ENCODE measurements at regions not wholly inside any gene's neighbourhood (a gene's known extent, or its start where the extent isn't known, plus 50 kb on each side); places are given as distances from the start of the nearest gene placed in this dataset.
"Not testable (repeated sequence)": the region's sequence is repeated elsewhere in the genome, so short reads cannot be mapped to it uniquely, and the experiment has no call there.

DNA sequence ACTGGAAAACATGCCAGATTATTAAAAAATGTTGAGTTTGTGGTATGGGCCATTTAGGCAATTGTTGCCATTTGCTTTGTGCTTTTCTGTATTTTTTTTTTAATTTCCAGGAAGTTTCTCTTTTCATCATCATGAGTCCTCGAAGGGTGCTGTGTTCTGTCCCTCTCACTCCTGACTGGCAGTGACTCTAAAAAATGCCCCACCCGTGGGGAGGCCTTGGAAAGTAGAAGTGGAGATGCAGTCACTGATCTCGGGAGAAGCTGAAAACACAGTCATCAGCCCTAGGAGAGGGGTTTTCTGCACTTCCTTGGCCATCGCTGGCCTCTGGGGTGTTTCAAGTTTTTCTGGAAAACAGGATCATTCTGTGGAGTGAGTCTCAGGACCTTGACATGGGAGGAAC, 98.5 kb upstream of the GRK3 start:
- no peak for TF ChIP-seq ZFX (IDR thresholded peaks at IDR 0.05; ENCODE audit: borderline replicate concordance)
- TF ChIP-seq, protein P1, sequence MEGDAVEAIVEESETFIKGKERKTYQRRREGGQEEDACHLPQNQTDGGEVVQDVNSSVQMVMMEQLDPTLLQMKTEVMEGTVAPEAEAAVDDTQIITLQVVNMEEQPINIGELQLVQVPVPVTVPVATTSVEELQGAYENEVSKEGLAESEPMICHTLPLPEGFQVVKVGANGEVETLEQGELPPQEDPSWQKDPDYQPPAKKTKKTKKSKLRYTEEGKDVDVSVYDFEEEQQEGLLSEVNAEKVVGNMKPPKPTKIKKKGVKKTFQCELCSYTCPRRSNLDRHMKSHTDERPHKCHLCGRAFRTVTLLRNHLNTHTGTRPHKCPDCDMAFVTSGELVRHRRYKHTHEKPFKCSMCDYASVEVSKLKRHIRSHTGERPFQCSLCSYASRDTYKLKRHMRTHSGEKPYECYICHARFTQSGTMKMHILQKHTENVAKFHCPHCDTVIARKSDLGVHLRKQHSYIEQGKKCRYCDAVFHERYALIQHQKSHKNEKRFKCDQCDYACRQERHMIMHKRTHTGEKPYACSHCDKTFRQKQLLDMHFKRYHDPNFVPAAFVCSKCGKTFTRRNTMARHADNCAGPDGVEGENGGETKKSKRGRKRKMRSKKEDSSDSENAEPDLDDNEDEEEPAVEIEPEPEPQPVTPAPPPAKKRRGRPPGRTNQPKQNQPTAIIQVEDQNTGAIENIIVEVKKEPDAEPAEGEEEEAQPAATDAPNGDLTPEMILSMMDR (IDR thresholded peaks at IDR 0.05), result no peak
- H3K27ac ChIP-seq, result no peak overlapping the region

DNA sequence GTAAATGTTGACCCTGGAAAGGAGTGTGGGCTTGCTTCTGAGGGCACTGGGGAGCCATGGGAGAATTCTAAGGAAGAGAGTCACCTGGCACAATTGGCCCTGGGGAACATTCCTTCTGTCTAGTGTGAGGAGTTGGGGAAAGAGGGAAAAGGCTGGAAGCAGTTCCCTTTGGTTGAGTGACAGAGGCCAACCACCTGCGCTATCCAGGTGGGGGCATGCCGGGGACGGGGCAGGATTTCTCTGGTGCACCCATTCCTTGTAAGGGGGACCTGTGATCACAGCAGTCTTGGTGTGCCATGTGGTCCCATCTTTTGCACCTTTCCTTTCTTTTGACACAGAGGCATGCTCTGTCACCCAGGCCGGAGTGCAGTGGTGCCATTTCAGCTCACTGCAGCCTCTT, 92.1 kb upstream of the GRK3 start:
- TF ChIP-seq, protein P1 (IDR thresholded peaks at IDR 0.05), result no peak
- TF ChIP-seq ZFX (IDR thresholded peaks at IDR 0.05; ENCODE audit: borderline replicate concordance), result no peak
- H3K27ac ChIP-seq, result no peak overlapping the region

GRCh38 chr22:25475257-25476022, 89.0 kb upstream of the GRK3 start:
- TF ChIP-seq, protein P1 (IDR thresholded peaks at IDR 0.05), result no peak
- TF ChIP-seq ZFX (IDR thresholded peaks at IDR 0.05; ENCODE audit: borderline replicate concordance), result no peak
- no peak overlapping the region for H3K27ac ChIP-seq

GRCh38 chr22:25477358-25477757, 87.1 kb upstream of the GRK3 start:
- TF ChIP-seq, protein P1 (IDR thresholded peaks at IDR 0.05), result no peak
- H3K27ac ChIP-seq, result no peak overlapping the region

- no peak for TF ChIP-seq ZFX (IDR thresholded peaks at IDR 0.05; ENCODE audit: borderline replicate concordance)
- TF ChIP-seq, protein P1 (IDR thresholded peaks at IDR 0.05), result no peak
- H3K27ac ChIP-seq, result no peak overlapping the region
Observed at GRCh38 chr22:25478111-25478510, 86.4 kb upstream of the GRK3 start.

GRCh38 chr22:25478528-25478927, 85.9 kb upstream of the GRK3 start:
- no peak for TF ChIP-seq ZFX (IDR thresholded peaks at IDR 0.05; ENCODE audit: borderline replicate concordance)
- TF ChIP-seq, protein P1 (IDR thresholded peaks at IDR 0.05), result no peak
- no peak overlapping the region for H3K27ac ChIP-seq

DNA sequence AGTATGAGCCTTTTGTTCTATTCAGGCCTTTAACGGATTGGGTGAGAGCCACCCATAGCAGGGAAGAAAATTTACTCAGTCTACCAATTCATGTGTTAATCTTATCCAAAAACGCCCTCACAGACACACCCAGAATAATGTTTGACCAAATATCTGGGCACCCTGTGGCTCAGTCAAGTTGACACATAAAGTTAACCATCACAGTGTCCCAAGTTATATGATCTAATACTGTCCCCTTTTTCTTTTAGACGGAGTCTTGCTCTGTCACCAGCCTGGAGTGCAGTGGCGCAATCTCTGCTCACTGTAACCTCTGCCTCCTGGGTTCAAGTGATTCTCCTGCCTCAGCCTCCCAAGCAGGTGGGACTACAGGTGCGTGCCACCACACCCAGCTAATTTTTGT, 83.6 kb upstream of the GRK3 start:
- not testable (repeated sequence) for H3K27ac ChIP-seq

Data from 22Rv1 (cell line).